NCI-H69 (cell line): ENCODE measurements at regions not wholly inside any gene's neighbourhood (a gene's known extent, or its start where the extent isn't known, plus 50 kb on each side); places are given as distances from the start of the nearest gene placed in this dataset.
"Not testable (repeated sequence)": the region's sequence is repeated elsewhere in the genome, so short reads cannot be mapped to it uniquely, and the experiment has no call there.

Experiments
- DNase-seq: peaks from one replicate; lab custom pipeline; 2025; lab: John Stamatoyannopoulos, UW

DNA sequence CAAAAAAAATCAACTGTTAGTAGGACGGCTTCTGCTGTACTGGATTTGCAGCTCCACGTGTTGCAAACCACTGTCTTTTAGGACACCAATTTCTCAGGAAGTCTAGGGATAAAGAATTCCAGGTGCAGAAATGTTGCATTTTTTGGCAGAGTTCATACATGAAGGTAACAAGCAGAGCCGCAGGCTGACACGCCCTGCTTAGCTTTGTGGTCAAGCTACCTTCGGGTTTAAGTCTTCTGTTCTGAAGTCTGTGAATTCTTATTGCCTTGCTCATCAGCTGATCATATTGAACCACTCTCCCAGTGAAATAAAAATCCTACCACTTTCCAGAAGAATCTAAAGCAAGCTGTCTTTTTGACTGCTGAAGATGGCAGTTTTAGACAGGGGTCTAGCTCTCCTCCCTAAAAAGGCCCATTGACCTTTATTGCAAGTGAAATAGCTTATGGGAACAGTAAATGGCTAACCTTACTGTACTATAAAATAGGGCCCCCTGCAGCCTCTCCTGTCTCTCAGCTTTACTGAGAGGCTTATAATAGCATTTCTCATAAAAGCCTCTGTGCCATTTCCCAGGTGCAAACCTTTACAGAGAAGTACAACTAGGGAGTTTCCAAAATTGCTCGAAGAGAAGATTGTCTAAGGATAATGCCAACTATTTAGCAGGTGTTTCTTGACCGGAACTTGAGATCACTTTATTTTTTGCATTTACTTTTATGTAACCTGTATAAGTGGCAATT lies 262.2 kb upstream of the IL12A start:
- no peak for DNase-seq

DNA sequence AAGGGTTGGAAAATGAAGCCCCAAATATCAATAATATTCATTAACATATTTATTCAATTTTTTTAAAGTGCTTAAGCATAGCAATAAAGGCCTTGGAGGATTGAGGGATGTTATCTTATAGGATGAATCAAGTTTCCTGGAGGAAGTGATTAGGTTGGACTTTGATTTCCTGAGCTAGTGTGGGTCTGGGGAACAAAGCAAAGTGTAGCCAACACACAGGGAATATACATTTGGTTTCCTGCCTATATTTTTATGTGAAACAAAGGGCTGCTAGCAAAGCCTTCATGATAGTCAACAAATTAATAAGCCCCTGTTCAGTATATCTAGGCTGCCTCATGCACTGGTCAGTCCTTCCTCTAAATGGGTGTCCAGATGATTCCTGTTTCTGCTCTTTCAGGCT lies 261.1 kb upstream of the IL12A start:
- no peak for DNase-seq

DNA sequence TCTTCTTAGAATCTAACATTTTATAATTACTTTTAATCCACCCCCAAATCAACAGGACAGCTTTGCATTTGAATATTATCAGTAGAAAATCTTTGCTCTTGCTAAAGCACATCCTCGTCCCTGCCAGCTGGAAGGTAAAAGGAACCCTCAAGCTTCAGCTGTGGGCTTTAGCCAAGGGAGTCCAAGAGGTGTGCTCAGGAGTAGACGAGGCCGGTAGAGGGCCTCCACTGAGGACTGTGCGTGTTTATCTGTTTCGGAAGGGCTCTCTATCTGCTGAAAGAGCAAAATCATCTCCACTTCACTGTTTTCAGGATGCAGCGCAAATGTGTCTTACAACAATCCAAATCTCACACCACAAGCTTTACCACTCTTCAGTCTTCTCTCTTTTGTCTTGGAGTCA lies 257.4 kb upstream of the IL12A start:
- DNase-seq, result no peak

DNA sequence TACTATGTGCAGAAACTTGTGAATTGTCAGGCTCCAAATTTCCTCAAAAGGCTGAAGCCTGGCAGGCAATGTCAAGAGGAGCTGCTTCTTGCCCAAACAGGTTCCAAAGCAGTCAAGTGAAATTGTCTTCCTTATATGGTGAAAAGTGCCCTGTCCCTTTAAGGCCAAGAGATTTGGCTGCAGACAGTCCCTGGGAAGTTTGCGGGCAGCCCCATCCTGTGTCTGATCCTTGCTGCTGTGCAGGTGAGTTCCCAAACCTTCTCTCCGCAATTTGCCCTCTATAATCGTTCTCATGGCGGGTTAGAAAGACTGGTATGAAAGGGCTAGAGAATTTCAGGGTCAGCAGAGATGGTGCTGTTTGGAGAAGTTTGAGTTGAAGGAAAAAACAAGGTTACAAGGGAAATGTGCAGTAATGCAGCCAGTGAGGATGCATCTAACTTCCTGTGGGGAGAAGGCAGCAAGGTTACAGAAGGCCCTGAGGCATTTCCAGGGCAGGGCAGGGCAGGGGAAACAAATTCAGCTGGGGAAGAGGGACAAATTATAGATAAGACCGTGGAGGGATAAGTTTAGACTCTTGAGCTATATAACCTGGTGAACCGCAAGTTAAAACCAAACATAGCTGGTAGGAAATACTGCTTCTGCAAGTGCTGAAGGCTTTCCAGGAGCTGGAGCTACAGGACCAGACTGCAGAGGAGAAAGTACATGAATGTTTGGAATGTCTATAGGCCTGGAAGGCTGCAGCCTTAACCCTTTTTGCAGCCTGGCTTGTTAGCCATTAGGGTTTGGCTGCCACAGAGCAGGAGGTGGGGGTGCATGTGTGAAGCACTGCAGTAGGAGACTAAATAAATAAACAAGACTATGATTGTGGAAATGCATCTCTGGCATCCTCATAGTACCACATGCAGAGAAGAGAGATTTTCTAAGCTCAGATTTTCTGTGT lies 256.2 kb upstream of the IL12A start:
- DNase-seq, result peak; percentile 13

DNA sequence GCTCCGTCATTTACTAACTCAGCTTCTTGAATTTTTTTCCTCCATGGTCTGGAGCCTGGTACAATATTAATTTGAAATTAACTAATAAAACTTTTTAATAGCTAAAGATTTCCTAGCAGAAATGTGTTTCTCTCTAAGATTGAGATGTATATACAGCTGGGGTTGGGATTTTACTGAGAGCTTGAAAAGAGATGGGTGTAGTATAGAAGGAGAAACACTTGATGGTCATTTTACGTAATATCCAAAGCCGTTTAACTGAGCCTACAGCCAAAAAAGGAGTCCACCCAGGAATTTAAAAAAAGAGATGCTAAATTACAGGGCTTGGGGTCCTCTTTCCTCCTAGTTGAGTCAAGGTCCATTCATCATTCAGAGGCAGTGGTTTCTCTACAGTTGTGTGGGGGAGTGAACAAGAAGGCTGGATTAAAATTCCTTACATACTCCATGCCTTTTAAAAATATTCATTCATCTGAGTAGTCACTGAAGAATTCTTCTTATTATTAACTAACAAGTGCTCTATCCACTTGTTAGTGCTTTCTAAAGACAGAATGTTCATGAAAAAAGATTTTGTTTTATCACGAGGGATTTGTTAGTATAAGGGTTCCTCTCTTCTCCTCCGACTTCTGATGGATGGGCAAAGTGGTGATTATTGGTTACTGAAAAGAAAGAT lies 255.3 kb upstream of the IL12A start:
- no peak for DNase-seq

DNA sequence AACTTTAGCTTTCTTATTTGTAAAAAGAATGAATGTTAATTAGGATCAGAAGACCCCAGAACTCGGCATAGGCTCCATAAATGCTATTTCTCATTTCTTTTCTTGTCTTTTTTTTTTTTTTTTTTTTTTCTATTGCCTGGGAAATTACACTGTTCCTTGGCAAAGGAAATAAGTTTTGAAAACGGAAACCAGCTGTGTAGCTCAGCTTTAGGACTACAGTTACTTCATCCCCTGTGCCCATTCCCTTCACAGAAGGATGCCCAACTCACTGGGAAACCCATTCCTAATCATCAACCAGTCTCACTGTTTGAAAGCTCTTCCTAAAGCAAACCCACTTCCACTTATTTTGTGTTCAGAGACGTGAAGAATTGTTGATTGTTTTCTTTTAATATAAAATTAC lies 254.0 kb upstream of the IL12A start:
- no peak for DNase-seq

DNA sequence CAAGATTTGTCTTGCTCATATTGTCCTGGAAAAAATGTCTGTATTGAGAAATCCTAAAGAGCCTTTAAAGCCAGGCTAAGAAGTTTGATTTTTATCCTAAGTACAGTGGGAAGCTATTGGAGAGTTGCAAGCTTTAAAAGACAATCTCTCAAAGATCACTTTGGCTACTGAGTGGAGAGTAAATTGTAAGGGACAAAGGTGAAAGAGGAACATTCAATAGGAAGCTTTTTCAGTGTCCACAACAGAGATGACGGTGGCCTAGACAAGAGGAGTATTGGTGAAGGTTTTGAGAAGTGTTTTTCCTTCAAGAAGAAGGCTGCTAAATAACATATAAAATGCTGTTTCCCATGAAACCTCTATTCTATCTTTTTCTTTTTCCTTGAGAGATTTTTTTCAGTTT lies 249.5 kb upstream of the IL12A start:
- DNase-seq, result no peak

DNA sequence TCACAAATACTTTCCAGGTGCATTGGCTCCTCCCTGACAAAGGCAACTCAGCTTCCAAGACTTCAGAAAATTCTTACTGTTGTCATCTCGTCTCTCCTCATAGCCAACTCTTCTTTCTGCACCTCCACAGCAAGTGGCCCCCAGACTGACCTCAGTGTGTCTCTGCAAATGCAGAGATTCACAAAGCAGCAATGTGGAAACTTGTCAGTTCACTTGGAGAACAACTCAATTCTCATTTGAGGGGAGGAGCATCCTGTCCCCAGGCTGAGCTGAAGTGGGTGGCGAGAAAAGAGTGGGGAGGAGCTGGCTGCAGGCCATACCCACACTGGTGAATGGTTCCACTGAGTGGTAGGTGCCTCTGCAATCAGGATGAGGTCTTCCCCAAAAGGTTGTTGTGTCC lies 248.7 kb upstream of the IL12A start:
- no peak for DNase-seq

DNA sequence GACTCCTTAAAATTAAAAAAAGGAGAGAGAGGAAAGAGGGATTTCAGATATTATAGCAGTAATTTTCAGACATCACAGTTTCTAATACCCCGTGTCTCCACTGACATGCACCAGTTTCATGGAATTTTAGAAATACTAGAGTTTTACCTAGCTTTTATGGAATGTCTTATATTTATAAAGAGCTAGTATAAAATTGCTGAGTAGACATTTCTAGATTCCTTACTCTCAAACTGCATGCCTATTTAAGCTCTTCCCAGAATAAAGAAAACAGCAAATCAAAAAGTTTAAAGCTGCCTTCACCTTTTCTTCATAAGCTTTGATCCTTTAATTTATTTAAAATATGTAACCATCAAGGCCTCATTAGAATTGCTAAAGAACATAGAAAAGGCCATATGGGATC lies 247.4 kb upstream of the IL12A start:
- DNase-seq, result no peak

DNA sequence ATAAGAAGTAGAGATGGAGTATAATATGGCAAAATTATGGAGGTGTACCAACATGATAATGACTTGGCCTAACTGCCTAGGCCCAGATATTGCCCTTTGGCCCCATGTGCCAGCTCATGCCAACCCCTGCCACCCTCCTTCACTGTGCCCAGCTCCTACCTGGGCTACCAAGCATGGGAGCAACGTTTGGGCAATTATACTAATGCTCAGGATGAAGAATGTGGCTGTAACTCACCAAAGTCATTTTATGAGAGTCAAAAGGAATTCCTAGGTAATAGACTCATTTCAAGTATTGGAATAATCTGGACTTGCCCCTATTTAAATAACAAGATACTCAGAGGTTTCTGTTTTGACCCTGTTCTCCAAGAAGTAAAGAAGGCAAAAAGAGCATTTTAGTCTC lies 240.2 kb upstream of the IL12A start:
- DNase-seq, result no peak

DNA sequence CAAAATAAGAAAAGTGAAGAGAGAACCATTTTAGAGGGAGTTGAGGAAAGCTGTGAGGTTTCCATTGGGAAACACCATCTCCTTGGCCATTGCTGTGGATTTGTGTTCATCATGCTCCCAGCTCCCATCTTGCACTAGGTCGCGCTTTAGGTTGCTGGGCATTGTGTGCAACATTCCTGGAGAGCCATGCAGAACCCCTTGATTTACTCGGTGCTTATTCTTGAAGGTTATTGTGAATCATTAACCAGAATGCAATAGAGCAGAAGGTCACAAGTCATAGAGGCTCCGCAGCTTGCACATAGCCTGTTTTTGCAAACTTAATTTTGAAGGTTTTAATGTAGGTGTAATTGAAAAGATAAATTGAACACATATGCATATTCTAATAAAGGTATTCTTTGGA lies 239.2 kb upstream of the IL12A start:
- DNase-seq, result no peak

DNA sequence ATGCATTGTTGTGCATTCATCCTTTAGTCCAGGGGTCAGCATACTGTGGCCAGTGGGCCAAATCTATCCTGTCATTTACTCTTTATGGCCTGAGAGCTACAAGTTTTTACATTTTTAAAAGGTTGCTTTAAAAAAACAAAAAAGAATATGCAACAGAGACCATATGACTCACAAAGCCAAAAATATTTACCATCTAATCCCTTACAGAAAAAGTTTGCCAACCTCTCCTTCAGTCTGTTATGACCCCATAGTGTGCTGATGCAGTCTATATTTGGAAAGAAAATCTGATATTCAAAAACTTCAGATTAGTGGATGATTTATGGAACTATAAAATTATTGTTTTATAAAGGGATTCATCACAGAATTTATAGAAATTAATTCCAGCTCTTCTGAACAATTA lies 237.5 kb upstream of the IL12A start:
- no peak for DNase-seq

DNA sequence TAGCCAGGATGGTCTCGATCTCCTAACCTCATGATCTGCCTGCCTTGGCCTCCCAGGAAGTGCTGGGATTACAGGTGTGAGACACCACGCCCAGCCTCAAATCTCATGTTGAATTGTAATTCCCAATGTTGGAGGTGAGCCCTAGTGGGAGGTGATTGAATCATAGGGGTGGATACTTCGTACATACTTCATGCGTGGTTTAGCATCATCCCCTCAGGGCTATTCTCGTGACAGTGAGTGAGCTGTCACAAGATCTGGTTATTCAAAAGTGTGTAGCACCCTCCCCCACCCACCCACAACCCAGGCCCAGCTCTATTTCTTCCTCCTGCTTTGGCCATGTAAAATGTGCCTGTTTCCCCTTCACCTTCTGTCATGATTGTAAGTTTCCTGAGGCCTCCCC lies 236.9 kb upstream of the IL12A start:
- peak; percentile 9 for DNase-seq

DNA sequence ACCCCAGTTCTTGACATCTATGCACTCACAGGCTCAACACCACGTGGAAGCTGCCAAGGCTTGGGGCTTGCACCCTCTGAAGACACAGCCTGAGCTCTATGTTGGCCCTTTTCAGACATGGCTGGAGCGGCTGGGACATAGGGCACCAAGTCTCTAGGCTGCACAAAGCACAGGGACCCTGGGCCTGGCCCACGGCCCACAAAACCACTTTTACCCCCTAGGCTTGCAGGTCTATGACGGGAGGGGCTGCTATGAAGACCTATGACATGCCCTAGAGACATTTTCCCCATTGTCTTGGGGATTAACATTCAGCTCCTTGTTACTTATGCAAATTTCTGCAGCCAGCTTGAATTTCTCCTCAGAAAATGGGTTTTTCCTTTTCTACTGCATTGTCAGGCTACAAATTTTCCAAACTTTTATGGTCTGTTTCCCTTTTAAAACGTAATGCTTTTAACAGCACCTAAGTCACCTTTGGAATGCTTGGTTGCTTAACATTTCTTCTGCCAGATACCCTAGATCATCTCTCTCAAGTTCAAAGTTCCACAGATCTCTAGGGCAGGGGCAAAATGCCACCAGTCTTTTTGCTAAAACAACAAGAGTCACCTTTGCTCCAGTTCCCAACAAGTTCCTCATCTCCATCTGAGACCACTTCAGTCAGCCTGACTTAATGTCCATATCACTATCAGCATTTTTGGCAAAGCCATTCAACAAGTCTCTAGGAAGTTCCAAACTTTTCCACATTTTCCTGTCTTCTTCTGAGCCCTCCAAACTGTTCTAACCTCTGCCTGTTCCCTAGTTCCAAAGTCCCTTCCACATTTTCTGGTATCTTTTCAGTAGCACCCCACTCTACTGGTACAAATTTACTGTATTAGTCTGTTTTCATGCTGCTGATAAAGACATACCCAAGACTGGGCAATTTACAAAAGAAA lies 232.1 kb upstream of the IL12A start:
- not testable (repeated sequence) for DNase-seq

DNA sequence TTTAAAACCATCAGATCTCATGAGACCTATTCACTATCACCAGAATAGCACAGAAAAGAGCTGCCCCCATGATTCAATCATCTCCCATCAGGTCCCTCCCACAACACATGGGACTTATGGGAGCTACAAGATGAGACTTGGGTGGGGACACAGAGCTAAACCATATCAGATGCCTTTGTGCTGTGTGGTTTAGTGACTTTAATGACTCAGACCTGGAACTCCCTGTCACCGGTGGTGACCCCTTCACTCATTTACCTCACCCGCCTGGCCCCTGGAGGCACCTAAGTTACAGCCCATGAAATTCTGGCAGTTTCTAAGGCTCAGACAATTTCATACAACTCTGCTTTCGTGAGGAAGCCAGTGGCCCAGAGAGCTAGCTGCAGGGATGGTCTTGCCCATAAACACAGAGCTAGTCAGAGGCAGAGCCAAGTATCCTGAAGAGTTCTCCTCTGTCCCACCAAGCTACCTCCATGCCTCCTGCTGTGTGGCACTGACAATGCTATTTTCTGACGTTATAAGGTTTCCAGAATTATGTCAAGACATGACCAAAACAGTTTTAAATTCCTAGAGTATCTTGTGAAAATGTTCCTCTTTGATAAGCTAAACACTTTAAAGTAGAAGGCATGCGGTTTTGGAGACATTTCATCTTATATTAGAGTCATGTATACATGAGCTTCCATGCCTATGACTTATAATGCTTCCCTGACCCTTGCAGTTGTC lies 231.1 kb upstream of the IL12A start:
- no peak for DNase-seq

DNA sequence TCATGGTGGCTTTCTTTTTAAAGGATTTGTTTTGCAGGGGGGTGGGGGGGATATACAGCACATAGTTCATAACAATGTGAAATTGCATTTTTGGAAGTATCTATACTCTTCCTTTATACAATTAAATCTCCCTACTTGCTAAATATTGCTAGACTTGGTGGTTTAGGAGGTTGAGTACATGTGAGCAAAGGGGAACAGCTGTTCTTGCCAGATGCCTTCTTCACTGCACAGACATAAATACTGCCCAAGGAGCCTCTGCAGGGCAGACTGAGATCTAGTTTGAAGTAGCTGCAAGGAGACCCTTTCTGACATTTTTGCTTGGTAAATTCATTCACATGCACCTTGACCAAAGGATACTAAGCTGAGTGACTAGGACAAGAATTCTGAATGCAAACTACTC lies 228.6 kb upstream of the IL12A start:
- peak; percentile 29 for DNase-seq

DNA sequence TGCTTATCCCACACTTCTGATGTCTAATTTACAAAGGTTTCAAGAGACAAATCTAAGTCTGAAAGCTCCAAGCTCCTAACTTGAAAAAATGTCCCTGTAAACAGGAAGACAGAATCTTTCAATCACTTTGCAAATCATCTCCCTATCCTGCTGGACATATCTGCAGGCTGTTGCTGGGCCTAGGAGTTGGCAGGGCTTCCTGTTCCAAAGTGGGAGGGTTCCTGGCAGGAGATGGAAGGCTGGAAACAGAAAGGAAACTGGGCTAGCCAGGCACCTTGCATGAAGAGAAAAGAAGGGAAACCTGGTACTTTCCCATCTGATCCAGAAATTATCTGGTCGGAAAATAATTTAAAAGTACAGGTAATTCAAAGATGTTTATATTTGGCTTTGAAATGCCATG lies 227.3 kb upstream of the IL12A start:
- DNase-seq, result peak; percentile 46

DNA sequence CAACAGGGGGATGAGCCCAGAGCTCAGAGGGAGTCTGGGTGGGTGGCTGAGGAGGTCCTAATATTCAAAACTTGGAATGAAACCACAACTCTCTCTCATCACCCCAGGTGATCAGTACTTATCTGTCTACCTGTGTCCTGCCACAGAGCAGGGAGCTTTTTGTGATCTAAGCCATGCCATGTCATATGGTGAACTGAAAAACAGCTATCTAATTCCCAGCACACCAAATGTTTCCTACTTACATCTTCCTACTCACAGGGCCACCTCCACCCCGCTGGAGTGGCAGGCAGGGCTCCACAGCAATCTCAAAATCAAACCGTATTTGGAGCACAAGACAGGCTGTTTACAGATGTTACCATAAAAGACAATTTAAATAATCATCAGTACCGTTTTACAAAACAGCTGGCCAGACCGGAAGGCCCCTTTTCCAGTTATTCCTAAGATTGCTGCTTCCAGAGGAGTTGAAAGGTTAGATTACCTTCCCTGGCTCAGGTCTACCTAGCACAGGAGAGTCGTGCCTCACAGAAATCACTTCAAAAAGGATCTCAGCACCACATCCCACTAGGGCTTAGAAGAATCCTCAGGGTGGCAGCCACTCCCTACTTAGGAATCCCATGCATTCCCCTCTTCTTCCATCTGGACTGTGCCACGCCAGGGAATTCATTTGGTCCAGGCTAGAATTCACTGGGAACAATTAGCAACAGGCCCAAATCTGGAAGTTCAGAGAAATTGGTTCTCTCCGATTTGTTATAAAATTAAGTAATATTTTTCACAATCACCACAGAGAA lies 226.6 kb upstream of the IL12A start:
- peak; percentile 25 for DNase-seq

DNA sequence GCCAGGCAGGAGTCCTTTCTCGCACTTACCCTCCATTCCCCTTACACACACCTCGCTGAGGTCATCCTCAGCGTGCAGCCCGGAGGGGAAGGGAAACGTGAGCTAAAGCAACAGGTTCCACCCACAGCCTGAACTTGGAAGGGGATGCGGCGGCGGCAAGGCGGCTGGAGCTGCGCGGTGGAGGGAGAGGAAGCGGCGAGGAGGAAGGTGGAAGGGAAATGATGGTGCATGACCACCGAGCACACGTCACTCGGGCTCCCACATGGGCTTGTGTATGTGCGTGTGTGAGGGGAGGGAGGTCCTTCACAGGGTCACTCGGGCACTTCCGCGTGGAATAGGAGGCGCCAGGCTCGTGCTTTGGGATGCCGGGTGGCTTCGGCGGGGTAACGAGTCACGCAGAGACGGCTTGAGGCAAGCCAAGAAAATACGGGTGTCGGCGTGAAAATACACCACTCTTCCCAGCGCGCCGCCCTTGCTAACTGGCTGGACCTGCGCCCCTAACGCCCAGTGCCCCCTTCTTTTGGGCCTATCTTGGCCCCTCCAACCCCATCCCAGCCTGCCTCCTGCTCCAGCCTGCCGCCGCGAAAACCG lies 225.5 kb upstream of the IL12A start:
- DNase-seq, result peak; percentile 82
